Activated T-helper 1 cell treated with anti-CD3 and anti-CD28 coated beads, Interleukin-2, amount 50 U/mL, for 16 hours (primary cell): ENCODE measurements at regions not wholly inside any gene's neighbourhood (a gene's known extent, or its start where the extent isn't known, plus 50 kb on each side); places are given as distances from the start of the nearest gene placed in this dataset.
"Not testable (repeated sequence)": the region's sequence is repeated elsewhere in the genome, so short reads cannot be mapped to it uniquely, and the experiment has no call there.

Experiments
- DNase-seq, 2 donors: peaks; one replicate each; pipeline ENCODE4 v3.0.0-alpha.2; 2020; ENCODE audit warnings: low read depth in 1 of 2, low spot score in 1 of 2

GRCh38 chr1:120238867-120239266 is 62.5 kb upstream of the SEC22B start:
- DNase-seq = not testable (repeated sequence)

DNA sequence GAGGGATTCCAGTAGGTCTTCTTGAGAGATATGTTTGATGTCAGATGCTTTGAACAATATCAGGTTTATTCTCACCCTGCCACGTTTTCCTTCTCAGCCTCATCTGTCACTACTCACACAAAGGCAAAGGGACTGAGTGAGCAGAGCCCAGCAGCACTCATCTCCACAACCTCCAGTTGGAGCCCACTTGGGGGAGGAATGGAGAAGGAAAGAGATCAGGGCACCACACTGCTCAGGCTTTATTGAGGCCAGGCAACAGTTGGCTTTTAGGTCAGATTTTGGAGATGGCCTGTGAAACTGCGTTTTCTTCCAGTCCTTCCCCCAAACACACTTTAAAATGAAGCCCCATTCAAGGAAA is 57.3 kb upstream of the SEC22B start:
- not testable (repeated sequence) for DNase-seq

DNA sequence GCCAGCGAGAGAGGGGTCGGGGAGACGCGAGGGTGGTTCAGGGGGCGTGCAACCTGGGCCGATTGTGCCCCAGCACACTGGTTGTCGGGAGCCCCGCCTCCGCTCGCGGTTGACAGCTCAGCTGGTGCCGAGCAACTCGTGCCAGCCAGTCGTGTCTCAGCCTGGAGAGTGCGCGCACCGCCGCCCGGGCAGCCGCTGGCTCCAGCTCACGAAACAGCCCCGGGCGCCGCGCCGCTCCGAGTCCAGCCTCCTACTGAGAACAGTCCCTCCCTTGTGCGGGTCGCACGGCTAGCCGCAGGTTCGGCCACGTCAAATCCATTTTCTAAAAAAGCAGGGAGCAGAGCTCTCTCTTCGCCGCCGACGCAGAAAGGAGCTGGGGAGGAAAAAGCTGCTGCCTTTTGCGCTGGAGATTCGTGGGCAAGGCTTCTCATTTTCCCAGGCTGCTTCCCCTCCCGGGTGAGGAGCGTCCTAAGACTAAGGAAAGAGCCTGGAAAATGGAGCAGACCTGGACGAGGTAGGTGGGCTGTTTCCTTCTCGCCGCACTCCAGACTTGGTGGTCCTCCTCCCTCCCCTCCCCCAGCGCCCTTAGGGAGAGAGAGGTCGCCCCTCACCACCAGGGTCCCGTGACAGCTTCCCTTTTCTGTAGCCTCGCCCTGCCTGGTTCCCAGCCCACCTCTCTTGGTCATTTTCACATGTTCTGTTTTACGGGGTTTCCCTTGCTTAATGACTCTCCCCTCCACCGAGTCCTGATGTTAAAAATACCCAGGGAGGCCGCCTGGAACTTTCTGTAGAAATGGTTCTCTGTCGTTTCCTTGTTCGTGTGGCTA is 56.7 kb upstream of the SEC22B start:
- not testable (repeated sequence) for DNase-seq

- DNase-seq = not testable (repeated sequence)
These were observed 53.5 kb upstream of the SEC22B start for GRCh38 chr1:120229835-120230234.
